OCI-LY1 (cell line): ENCODE measurements at regions not wholly inside any gene's neighbourhood (a gene's known extent, or its start where the extent isn't known, plus 50 kb on each side); places are given as distances from the start of the nearest gene placed in this dataset.

Experiments used
- H2AFZ ChIP-seq: fragments of 200-600 bp; sonication (generic), shearing (Covaris generic); 2 replicates; pipeline ENCODE4 v1.6.0; 2014; ENCODE audit warnings: antibody characterized with exemption, mild to moderate bottlenecking, low read length
- H3F3A ChIP-seq: fragments of 200-600 bp; sonication (generic), shearing (Covaris generic); 2 replicates; pipeline ENCODE4 v1.6.0; 2014; ENCODE audit warnings: mild to moderate bottlenecking, antibody characterized with exemption, low read length, moderate library complexity; ENCODE audit not compliant: insufficient read depth
- H3K27ac ChIP-seq: fragments of 200-600 bp; sonication (generic); 2 replicates; pipeline ENCODE4 v1.5.1; 2014; ENCODE audit warnings: low read length, mixed run types, mild to moderate bottlenecking, low read depth; ENCODE audit not compliant: poor library complexity, severe bottlenecking
- H3K27me3 ChIP-seq: fragments of 200-600 bp; sonication (generic); 2 replicates; pipeline ENCODE4 v1.6.0; 2014; ENCODE audit warnings: antibody characterized with exemption, mild to moderate bottlenecking, low read length, moderate library complexity; ENCODE audit not compliant: insufficient read depth
- H3K36me3 ChIP-seq: fragments of 200-600 bp; sonication (generic); 2 replicates; pipeline ENCODE4 v1.6.1; 2014; ENCODE audit warnings: mild to moderate bottlenecking, antibody characterized with exemption, low read length, moderate library complexity, mixed read lengths; ENCODE audit not compliant: insufficient read depth
- H3K4me1 ChIP-seq: fragments of 200-600 bp; sonication (generic); 2 replicates; pipeline ENCODE4 v1.5.1; 2014; ENCODE audit warnings: mild to moderate bottlenecking, low read length, moderate library complexity; ENCODE audit not compliant: insufficient read depth, severe bottlenecking
- H3K4me2 ChIP-seq: fragments of 200-600 bp; sonication (generic), shearing (Covaris generic); 2 replicates; pipeline ENCODE4 v1.6.1; 2014; ENCODE audit warnings: low read length
- H3K4me3 ChIP-seq: fragments of 200-600 bp; sonication (generic); 2 replicates; pipeline ENCODE4 v1.5.1; 2014; ENCODE audit warnings: low read length, low read depth, mild to moderate bottlenecking, mixed read lengths; ENCODE audit not compliant: poor library complexity, severe bottlenecking
- H3K79me2 ChIP-seq: fragments of 200-600 bp; shearing (Covaris generic); 2 replicates; pipeline ENCODE4 v1.6.1; 2016; ENCODE audit warnings: mixed run types, low read length, mixed read lengths; ENCODE audit not compliant: insufficient read depth
- H3K9ac ChIP-seq: fragments of 200-600 bp; sonication (generic), shearing (Covaris generic); 2 replicates; pipeline ENCODE4 v1.6.1; 2014; ENCODE audit warnings: mild to moderate bottlenecking, low read length, mixed read lengths
- H3K9me2 ChIP-seq: fragments of 200-600 bp; sonication (generic), shearing (Covaris generic); 2 replicates; pipeline ENCODE4 v1.6.1; 2014; ENCODE audit warnings: low read depth, mild to moderate bottlenecking, low read length, mixed read lengths
- H3K9me3 ChIP-seq: fragments of 200-600 bp; shearing (Covaris generic); 2 replicates; pipeline ENCODE4 v1.6.1; 2014; ENCODE audit warnings: low read length, mixed read lengths
- H4K20me1 ChIP-seq: fragments of 200-600 bp; sonication (generic), shearing (Covaris generic); 2 replicates; pipeline ENCODE4 v1.6.0; 2016; ENCODE audit warnings: mild to moderate bottlenecking, low read length; ENCODE audit not compliant: insufficient read depth
- EZH2 ChIP-seq: fragments of 200-600 bp; sonication (generic), shearing (Covaris generic); IDR thresholded peaks from 2 replicates; pipeline ENCODE4 v1.8.0; 2017; ENCODE audit warnings: borderline replicate concordance, mixed run types, mild to moderate bottlenecking, antibody characterized with exemption, low read length, moderate library complexity, mixed read lengths
- TF ChIP-seq, protein P1 (sequence below): fragments of 200-600 bp; sonication (generic), shearing (Covaris generic); IDR thresholded peaks from 2 replicates; pipeline ENCODE4 v1.5.1; 2017; ENCODE audit warnings: mild to moderate bottlenecking, antibody characterized with exemption, low read length, moderate library complexity, mixed read lengths

DNA sequence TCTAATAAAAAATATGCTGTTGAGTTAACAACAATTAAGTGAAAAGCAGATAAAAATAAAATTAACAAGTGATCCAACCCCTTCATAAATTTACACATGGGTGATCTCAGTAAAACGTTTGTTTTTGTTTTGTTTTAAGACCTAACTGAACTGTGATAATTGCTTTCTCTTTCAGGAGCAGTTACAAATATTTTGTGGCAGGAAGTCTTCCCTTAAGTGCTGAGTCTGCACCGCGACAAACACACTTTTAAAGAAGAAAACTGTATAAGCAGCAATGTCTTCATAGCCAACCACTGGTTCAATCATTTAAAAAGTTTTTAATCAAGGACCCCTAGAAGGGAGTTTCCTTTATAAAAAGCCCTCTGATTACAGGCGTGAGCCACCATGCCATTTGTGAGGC lies 53.7 kb upstream of the NFKB1 start:
- Histone ChIP-seq H4K20me1 (no peaks in the 10 kb centered on the region), H3F3A (no peaks in the 10 kb centered on the region), H3K9ac (no peak overlapping the region), H3K9me2 (no peaks in the 10 kb centered on the region), H3K4me1 (no peaks in the 10 kb centered on the region), H3K27me3 (no peaks in the 10 kb centered on the region), H3K36me3 (no peaks in the 10 kb centered on the region), H3K27ac (no peak overlapping the region), H3K79me2 (no peaks in the 10 kb centered on the region), H3K4me3 (no peak overlapping the region), H2AFZ (no peak overlapping the region), H3K4me2 (no peak overlapping the region), H3K9me3 (no peaks in the 10 kb centered on the region)
- no peak for TF ChIP-seq EZH2
- TF ChIP-seq, protein P1, sequence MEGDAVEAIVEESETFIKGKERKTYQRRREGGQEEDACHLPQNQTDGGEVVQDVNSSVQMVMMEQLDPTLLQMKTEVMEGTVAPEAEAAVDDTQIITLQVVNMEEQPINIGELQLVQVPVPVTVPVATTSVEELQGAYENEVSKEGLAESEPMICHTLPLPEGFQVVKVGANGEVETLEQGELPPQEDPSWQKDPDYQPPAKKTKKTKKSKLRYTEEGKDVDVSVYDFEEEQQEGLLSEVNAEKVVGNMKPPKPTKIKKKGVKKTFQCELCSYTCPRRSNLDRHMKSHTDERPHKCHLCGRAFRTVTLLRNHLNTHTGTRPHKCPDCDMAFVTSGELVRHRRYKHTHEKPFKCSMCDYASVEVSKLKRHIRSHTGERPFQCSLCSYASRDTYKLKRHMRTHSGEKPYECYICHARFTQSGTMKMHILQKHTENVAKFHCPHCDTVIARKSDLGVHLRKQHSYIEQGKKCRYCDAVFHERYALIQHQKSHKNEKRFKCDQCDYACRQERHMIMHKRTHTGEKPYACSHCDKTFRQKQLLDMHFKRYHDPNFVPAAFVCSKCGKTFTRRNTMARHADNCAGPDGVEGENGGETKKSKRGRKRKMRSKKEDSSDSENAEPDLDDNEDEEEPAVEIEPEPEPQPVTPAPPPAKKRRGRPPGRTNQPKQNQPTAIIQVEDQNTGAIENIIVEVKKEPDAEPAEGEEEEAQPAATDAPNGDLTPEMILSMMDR: no peak

DNA sequence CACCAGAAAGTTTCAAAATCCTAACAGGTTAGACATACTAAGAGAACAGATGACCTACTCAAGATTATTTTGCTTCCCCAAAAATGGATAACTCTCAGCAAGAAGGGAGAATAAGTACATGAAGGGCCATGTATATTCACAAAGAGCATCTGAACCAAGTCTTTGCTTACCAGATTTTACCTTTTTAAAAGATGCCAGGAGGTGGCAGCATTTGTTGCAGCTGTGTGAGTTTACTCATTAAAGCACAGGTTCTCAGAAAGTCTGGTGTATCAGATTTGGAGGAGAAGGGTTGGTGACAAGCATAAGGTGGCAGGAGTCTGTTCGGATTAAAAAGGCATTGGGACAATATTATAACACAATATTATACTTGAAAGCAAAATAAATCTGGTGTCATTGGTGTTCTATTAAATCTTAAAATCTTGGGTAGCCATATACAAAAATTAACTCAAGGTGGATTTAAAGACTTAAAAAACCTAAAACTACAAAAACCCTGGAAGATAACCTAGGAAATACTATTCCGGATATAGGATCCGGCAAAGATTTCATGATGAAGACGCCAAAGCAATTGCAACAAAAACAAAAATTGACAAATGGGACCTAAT lies 51.3 kb upstream of the NFKB1 start:
- Histone ChIP-seq H3F3A (no peaks in the 10 kb centered on the region), H3K9ac (no peak overlapping the region), H3K79me2 (no peaks in the 10 kb centered on the region), H2AFZ (no peak overlapping the region), H3K4me3 (no peak overlapping the region), H3K9me2 (no peaks in the 10 kb centered on the region), H3K27me3 (no peaks in the 10 kb centered on the region), H4K20me1 (no peaks in the 10 kb centered on the region), H3K36me3 (no peaks in the 10 kb centered on the region), H3K9me3 (no peaks in the 10 kb centered on the region), H3K27ac (no peak overlapping the region), H3K4me2 (no peak overlapping the region), H3K4me1 (no peaks in the 10 kb centered on the region)
- no peak for TF ChIP-seq EZH2
- TF ChIP-seq, protein P1: peak; percentile 75

DNA sequence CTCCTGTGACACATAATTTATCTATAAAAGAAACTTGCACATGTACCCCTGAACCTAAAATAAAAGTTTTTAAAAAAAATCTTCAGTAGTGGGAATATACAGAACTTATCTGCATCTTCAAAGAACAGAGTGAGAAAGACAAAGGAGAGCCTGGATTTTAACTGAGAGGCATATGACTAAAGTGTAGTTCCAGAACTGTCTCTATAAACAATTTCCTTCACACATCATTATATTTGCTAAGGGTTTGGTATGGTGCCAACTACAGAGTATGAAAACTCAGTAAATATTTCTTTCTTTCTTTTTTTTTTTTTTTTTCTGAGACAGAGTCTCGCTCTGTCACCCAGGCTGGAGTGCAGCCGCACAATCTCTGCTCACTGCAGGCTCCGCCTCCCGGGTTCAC lies 49.9 kb upstream of the NFKB1 start:
- H3K36me3 ChIP-seq: no peaks in the 10 kb centered on the region
- no peaks in the 10 kb centered on the region for H3K4me1 ChIP-seq
- H3F3A ChIP-seq: no peaks in the 10 kb centered on the region
- no peak overlapping the region for H3K27ac ChIP-seq
- H3K4me3 ChIP-seq: no peak overlapping the region
- H3K9ac ChIP-seq: no peak overlapping the region
- no peaks in the 10 kb centered on the region for H3K79me2 ChIP-seq
- no peak overlapping the region for H2AFZ ChIP-seq
- no peaks in the 10 kb centered on the region for H3K27me3 ChIP-seq
- no peaks in the 10 kb centered on the region for H4K20me1 ChIP-seq
- TF ChIP-seq EZH2: no peak
- TF ChIP-seq, protein P1: no peak
- no peaks in the 10 kb centered on the region for H3K9me3 ChIP-seq
- H3K9me2 ChIP-seq: no peaks in the 10 kb centered on the region
- no peak overlapping the region for H3K4me2 ChIP-seq
